ENCODE measurements at regions not wholly inside any gene's neighbourhood (a gene's known extent, or its start where the extent isn't known, plus 50 kb on each side); places are given as distances from the start of the nearest gene placed in this dataset.

- no peaks in the 10 kb centered on the region for H3K79me2 ChIP-seq (ENCODE audit: insufficient read depth, low read length)
- peaks cover 73% of the 10 kb centered on the region for H3K4me1 ChIP-seq (ENCODE audit: insufficient read depth, low read length)
- H3K36me3 ChIP-seq (replicated peaks in 1 of 2; ENCODE audit: control insufficient read depth in 1 of 2, insufficient read depth in 2 of 2, low read length in 2 of 2): no peaks in the 10 kb centered on the region
- no peak overlapping the region for H2AFZ ChIP-seq (ENCODE audit: low read length)
- DNase-seq (ENCODE audit: low spot score): no peak
- no TSS peak for BruUV-seq (replicated peaks)
- H3K27me3 ChIP-seq (ENCODE audit: control insufficient read depth in 1 of 2, insufficient read depth in 2 of 2, low read length in 2 of 2): no peaks in the 10 kb centered on the region
- ChIA-PET POLR2A (interaction anchor here (1.8 to 6.0 kb wide), 2 partner anchors 10 to 16 kb away, joined by 10 to 104 read pairs; no protein-coding TSS in a partner anchor), CTCF (ENCODE audit: low intra/inter-chr PET ratio, low total read pairs) (no interaction called here)
- intact Hi-C loops (cut with micrococcal nuclease; ENCODE audit: unreplicated experiment) (no loop called here), in situ Hi-C loops (cut with HindIII; ENCODE audit: extremely low pct_ligation_motif_present, low pct_unique_long_range_greater_than_20kb) (no loop called here)
- no peak overlapping the region for H3K4me2 ChIP-seq (ENCODE audit: low read depth, low read length)
- H3K27ac ChIP-seq (ENCODE audit: extremely low read length, insufficient read depth, low read length): no peak overlapping the region
- no peak for ATAC-seq
- no peak for TF ChIP-seq ZNF468 (CRISPR knock-in tag; IDR thresholded peaks at IDR 0.05)
- no peak for TF ChIP-seq NFE2 (CRISPR knock-in tag; IDR thresholded peaks at IDR 0.05)
- TF ChIP-seq ZNF747 (CRISPR knock-in tag; IDR thresholded peaks at IDR 0.05; ENCODE audit: borderline replicate concordance): no peak
- no peak for TF ChIP-seq MEF2D (CRISPR knock-in tag; IDR thresholded peaks at IDR 0.05)
- TF ChIP-seq ZNF737 (CRISPR knock-in tag; IDR thresholded peaks at IDR 0.05; ENCODE audit: borderline replicate concordance): no peak
- no peak for TF ChIP-seq THAP8 (CRISPR knock-in tag; IDR thresholded peaks at IDR 0.05; ENCODE audit: borderline replicate concordance)
- no peak for TF ChIP-seq ZNF773 (CRISPR knock-in tag; IDR thresholded peaks at IDR 0.05; ENCODE audit: borderline replicate concordance)
- TF ChIP-seq ZNF205 (CRISPR knock-in tag; IDR thresholded peaks at IDR 0.05): no peak
- TF ChIP-seq ZNF407 (CRISPR knock-in tag; IDR thresholded peaks at IDR 0.05; ENCODE audit: not compliant biosample characterization): no peak
- H3K4me3 ChIP-seq (replicated peaks in 1 of 3; ENCODE audit: insufficient read depth in 1 of 3, low read depth in 2 of 3, low read length in 3 of 3): no peak overlapping the region
- H4K20me1 ChIP-seq (ENCODE audit: insufficient read depth, low read length): no peaks in the 10 kb centered on the region
- no peak overlapping the region for H3K9ac ChIP-seq (ENCODE audit: insufficient read depth, low read depth, low read length)
- no peak for FAIRE-seq
- WGBS (ENCODE audit: low lambda C conversion rate): no CpG with 5 or more reads among the region's 3 CpGs
- H3K9me3 ChIP-seq (ENCODE audit: low read length): no peaks in the 10 kb centered on the region
Measured at GRCh38 chr1:234990328-234990675, 138.3 kb downstream of the TOMM20 start.
